Dendritic cell treated with granulocyte-macrophage colony-stimulating factor and Interleukin-4, amounts not matched to agents 40 ng/mL and 50 ng/mL, for 4 days (primary cell): ENCODE measurements at regions not wholly inside any gene's neighbourhood (a gene's known extent, or its start where the extent isn't known, plus 50 kb on each side); places are given as distances from the start of the nearest gene placed in this dataset.
"Not testable (repeated sequence)": the region's sequence is repeated elsewhere in the genome, so short reads cannot be mapped to it uniquely, and the experiment has no call there.

ENCODE experiments used
- H3K27ac Mint-ChIP-seq: one replicate; pipeline ENCODE4 v1.8.0; 2022; ENCODE audit warnings: mild to moderate bottlenecking, mixed read lengths
- H3K27me3 Mint-ChIP-seq: one replicate; pipeline ENCODE4 v1.8.0; 2022; ENCODE audit warnings: mild to moderate bottlenecking, mixed read lengths
- H3K36me3 Mint-ChIP-seq: one replicate; pipeline ENCODE4 v1.8.0; 2022; ENCODE audit warnings: low read depth, mixed read lengths
- H3K4me1 Mint-ChIP-seq: one replicate; pipeline ENCODE4 v1.8.0; 2022; ENCODE audit warnings: low read depth, mixed read lengths
- H3K4me3 Mint-ChIP-seq: one replicate; pipeline ENCODE4 v1.8.0; 2022; ENCODE audit warnings: mild to moderate bottlenecking, moderate library complexity, mixed read lengths
- H3K9me3 Mint-ChIP-seq: one replicate; pipeline ENCODE4 v1.8.0; 2022; ENCODE audit warnings: mixed read lengths
- intact Hi-C: fragments of 100-400 bp; cut with micrococcal nuclease; formaldehyde crosslinking; loops from one replicate; pipeline ENCODE4 v1.15.0; 2022

GRCh38 chr15:75117993-75118392 lies 83.7 kb upstream of the C15orf39 start:
- intact Hi-C loops = no loop called here
- Mint-ChIP-seq H3K4me3 (no peak overlapping the region), H3K27ac (no peak overlapping the region), H3K4me1 (peaks cover 11% of the 10 kb centered on the region), H3K27me3 (no peaks in the 10 kb centered on the region), H3K9me3 (peaks cover 17% of the 10 kb centered on the region), H3K36me3 (peaks cover 17% of the 10 kb centered on the region)

- H3K9me3 Mint-ChIP-seq, H3K27ac Mint-ChIP-seq, H3K27me3 Mint-ChIP-seq, intact Hi-C loops, H3K36me3 Mint-ChIP-seq, H3K4me3 Mint-ChIP-seq: not testable (repeated sequence)
- peaks cover 14% of the 10 kb centered on the region for H3K4me1 Mint-ChIP-seq
Measured at GRCh38 chr15:75119312-75119711, 82.4 kb upstream of the C15orf39 start.

GRCh38 chr15:75121491-75121890 lies 80.2 kb upstream of the C15orf39 start:
- intact Hi-C loops = no loop called here
- Mint-ChIP-seq H3K36me3 (no peaks in the 10 kb centered on the region), H3K4me3 (no peak overlapping the region)

GRCh38 chr15:75123395-75123794 lies 78.3 kb upstream of the C15orf39 start:
- Mint-ChIP-seq H3K36me3 (no peaks in the 10 kb centered on the region), H3K27ac (peak overlapping the region; percentile 78), H3K4me1 (peaks cover 35% of the 10 kb centered on the region), H3K9me3 (no peaks in the 10 kb centered on the region), H3K4me3 (no peak overlapping the region), H3K27me3 (peaks cover 6% of the 10 kb centered on the region)
- intact Hi-C loops = no loop called here

More at GRCh38 chr15:75121491-75121890, 80.2 kb upstream of the C15orf39 start:
- peaks cover 21% of the 10 kb centered on the region for H3K4me1 Mint-ChIP-seq
- H3K27me3 Mint-ChIP-seq = peaks cover 3% of the 10 kb centered on the region
- H3K9me3 Mint-ChIP-seq = no peaks in the 10 kb centered on the region
- no peak overlapping the region for H3K27ac Mint-ChIP-seq

GRCh38 chr15:75124278-75124677 lies 77.4 kb upstream of the C15orf39 start:
- Mint-ChIP-seq H3K27ac (peak overlapping the region; percentile 78), H3K4me1 (peaks cover 39% of the 10 kb centered on the region)
- not testable (repeated sequence) for H3K36me3 Mint-ChIP-seq

GRCh38 chr15:75125935-75126334 lies 75.7 kb upstream of the C15orf39 start:
- peaks cover 56% of the 10 kb centered on the region for H3K4me1 Mint-ChIP-seq
- H3K27ac Mint-ChIP-seq = peak overlapping the region; percentile 52
- intact Hi-C loops = loop anchor here (1.0 to 2.0 kb wide), 3 partner anchors 21 to 83 kb away; partner anchors contain the start of gene C15orf39
- no peak overlapping the region for H3K4me3 Mint-ChIP-seq
- no peaks in the 10 kb centered on the region for H3K36me3 Mint-ChIP-seq
- H3K27me3 Mint-ChIP-seq = peaks cover 9% of the 10 kb centered on the region
- no peaks in the 10 kb centered on the region for H3K9me3 Mint-ChIP-seq

More at GRCh38 chr15:75124278-75124677, 77.4 kb upstream of the C15orf39 start:
- not testable (repeated sequence) for H3K27me3 Mint-ChIP-seq, H3K9me3 Mint-ChIP-seq, H3K4me3 Mint-ChIP-seq
- intact Hi-C loops = loop anchor here (2.0 kb wide), 1 partner anchor 19 kb away; no protein-coding TSS in a partner anchor

GRCh38 chr15:75126864-75127580 lies 74.7 kb upstream of the C15orf39 start:
- Mint-ChIP-seq H3K4me3 (no peak overlapping the region), H3K27ac (peak overlapping the region; percentile 39), H3K4me1 (peaks cover 63% of the 10 kb centered on the region), H3K9me3 (no peaks in the 10 kb centered on the region), H3K27me3 (peaks cover 9% of the 10 kb centered on the region), H3K36me3 (no peaks in the 10 kb centered on the region)
- intact Hi-C loops = loop anchor here (2.0 kb wide), 1 partner anchor 74 kb away; the partner anchor contains the start of gene C15orf39

- Mint-ChIP-seq H3K36me3 (no peaks in the 10 kb centered on the region), H3K27ac (no peak overlapping the region), H3K27me3 (peaks cover 9% of the 10 kb centered on the region), H3K4me1 (peaks cover 51% of the 10 kb centered on the region), H3K9me3 (no peaks in the 10 kb centered on the region), H3K4me3 (no peak overlapping the region)
- intact Hi-C loops = no loop called here
Measured at GRCh38 chr15:75129788-75130187, 71.9 kb upstream of the C15orf39 start.

GRCh38 chr15:75131269-75131643 lies 70.4 kb upstream of the C15orf39 start:
- H3K9me3 Mint-ChIP-seq = no peaks in the 10 kb centered on the region
- no peak overlapping the region for H3K4me3 Mint-ChIP-seq
- H3K36me3 Mint-ChIP-seq = no peaks in the 10 kb centered on the region
- intact Hi-C loops = no loop called here
- peak overlapping the region; percentile 82 for H3K27ac Mint-ChIP-seq
- peaks cover 8% of the 10 kb centered on the region for H3K27me3 Mint-ChIP-seq
- H3K4me1 Mint-ChIP-seq = peaks cover 54% of the 10 kb centered on the region

- intact Hi-C loops = no loop called here
- H3K27me3 Mint-ChIP-seq = peaks cover 2% of the 10 kb centered on the region
- H3K4me1 Mint-ChIP-seq = peaks cover 57% of the 10 kb centered on the region
- no peaks in the 10 kb centered on the region for H3K9me3 Mint-ChIP-seq
- H3K4me3 Mint-ChIP-seq = no peak overlapping the region
- H3K27ac Mint-ChIP-seq = no peak overlapping the region
- no peaks in the 10 kb centered on the region for H3K36me3 Mint-ChIP-seq
Measured at GRCh38 chr15:75134748-75135147, 66.9 kb upstream of the C15orf39 start.

- H3K4me1 Mint-ChIP-seq = peaks cover 43% of the 10 kb centered on the region
- no peak overlapping the region for H3K4me3 Mint-ChIP-seq
- intact Hi-C loops = no loop called here
- H3K27me3 Mint-ChIP-seq = peaks cover 3% of the 10 kb centered on the region
- H3K36me3 Mint-ChIP-seq = no peaks in the 10 kb centered on the region
- H3K9me3 Mint-ChIP-seq = peaks cover 6% of the 10 kb centered on the region
- no peak overlapping the region for H3K27ac Mint-ChIP-seq
Measured at GRCh38 chr15:75136118-75136517, 65.6 kb upstream of the C15orf39 start.

GRCh38 chr15:75136758-75137157 lies 64.9 kb upstream of the C15orf39 start:
- Mint-ChIP-seq H3K27ac (no peak overlapping the region), H3K36me3 (no peaks in the 10 kb centered on the region), H3K4me1 (peaks cover 38% of the 10 kb centered on the region), H3K4me3 (no peak overlapping the region), H3K9me3 (peaks cover 9% of the 10 kb centered on the region), H3K27me3 (peaks cover 3% of the 10 kb centered on the region)
- intact Hi-C loops = no loop called here

- Mint-ChIP-seq H3K36me3 (peaks cover 13% of the 10 kb centered on the region), H3K9me3 (peaks cover 22% of the 10 kb centered on the region), H3K4me3 (no peak overlapping the region), H3K27me3 (peaks cover 3% of the 10 kb centered on the region), H3K27ac (no peak overlapping the region), H3K4me1 (peaks cover 38% of the 10 kb centered on the region)
- intact Hi-C loops = no loop called here
Measured at GRCh38 chr15:75138016-75138999, 63.4 kb upstream of the C15orf39 start.
